ENCODE measurements at regions not wholly inside any gene's neighbourhood (a gene's known extent, or its start where the extent isn't known, plus 50 kb on each side); places are given as distances from the start of the nearest gene placed in this dataset.

GRCh38 chr2:192267484-192267883 lies 72.8 kb upstream of the TMEFF2 start:
- DNase-seq = no peak

- DNase-seq = no peak
Observed at GRCh38 chr2:192265751-192266150, 71.0 kb upstream of the TMEFF2 start.

GRCh38 chr2:192254444-192254843 lies 59.7 kb upstream of the TMEFF2 start:
- no peak for DNase-seq

- no peak for DNase-seq
Observed at GRCh38 chr2:192253692-192254091, 59.0 kb upstream of the TMEFF2 start.

GRCh38 chr2:192250961-192251360 lies 56.2 kb upstream of the TMEFF2 start:
- DNase-seq = no peak

- no peak for DNase-seq
Observed at GRCh38 chr2:192247456-192247855, 52.7 kb upstream of the TMEFF2 start.

- DNase-seq = no peak
Observed at GRCh38 chr2:192246297-192246696, 51.6 kb upstream of the TMEFF2 start.

GRCh38 chr2:192245329-192245728 lies 50.6 kb upstream of the TMEFF2 start:
- no peak for DNase-seq

All from NCI-H187 (cell line).